ENCODE measurements at regions not wholly inside any gene's neighbourhood (a gene's known extent, or its start where the extent isn't known, plus 50 kb on each side); places are given as distances from the start of the nearest gene placed in this dataset.
A peak's percentile ranks its signal among the peaks of the same experiment; 100 is the strongest.

- DNase-seq: no peak
Measured at GRCh38 chr12:74817499-74817898, 279.9 kb downstream of the ATXN7L3B start.

GRCh38 chr12:74818412-74818811 lies 280.8 kb downstream of the ATXN7L3B start:
- no peak for DNase-seq

DNA sequence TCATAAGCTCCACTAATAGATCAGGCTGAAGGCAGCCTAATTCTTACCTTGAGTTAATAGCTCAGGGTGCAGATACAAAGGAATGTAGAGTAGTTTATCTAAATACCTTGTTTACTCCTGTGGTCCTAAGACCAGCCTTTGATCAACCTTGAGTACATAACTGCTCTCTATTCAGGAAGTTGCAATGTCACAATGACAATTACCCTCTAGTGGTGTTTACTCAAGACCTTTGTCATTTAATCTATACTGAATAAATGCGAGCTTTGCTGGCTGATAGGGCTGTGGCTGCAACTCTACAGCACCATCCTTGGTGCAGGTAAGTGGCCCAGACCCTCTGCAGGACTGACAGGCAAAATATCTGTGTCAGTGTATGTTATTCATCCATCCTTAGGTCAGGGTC lies 282.7 kb downstream of the ATXN7L3B start:
- DNase-seq: no peak

DNA sequence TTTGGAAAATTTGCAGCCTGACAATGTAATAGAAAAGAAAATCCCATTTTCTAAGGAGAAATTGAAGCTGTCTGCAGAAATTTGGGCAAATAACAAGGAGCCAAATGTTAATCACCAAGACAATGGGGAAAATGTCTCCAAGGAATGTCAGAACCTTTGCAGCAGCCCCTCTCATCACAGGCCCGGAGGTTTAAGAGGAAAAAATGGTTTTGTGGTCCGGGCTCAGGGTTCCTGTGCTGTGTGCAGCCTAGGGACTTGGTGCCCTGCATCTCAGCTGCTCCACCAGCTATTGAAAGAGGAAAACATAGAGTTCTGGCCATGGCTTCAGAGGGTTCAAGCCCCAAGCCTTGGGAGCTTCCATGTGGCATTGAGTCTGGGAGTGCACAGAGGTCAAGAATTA lies 298.9 kb downstream of the ATXN7L3B start:
- DNase-seq: no peak

DNA sequence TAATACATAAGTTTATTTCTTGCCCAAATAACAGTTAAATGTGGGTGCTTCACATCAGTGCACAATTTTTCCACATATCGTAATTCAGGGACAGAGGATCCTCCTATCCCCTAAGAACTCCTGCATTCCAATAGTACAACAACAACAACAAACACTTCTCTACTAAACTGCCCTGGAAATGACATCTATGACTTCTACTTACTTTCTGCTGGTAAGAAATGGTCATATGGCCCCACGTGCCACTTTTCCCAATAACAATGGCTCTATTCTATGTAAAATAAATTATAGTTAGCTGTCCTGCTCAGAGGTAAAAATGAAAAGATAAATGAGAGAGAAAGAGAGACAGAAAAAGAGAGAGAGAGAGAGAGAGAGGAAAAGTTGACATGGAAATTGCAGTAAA lies 308.5 kb downstream of the ATXN7L3B start:
- no peak for DNase-seq

DNA sequence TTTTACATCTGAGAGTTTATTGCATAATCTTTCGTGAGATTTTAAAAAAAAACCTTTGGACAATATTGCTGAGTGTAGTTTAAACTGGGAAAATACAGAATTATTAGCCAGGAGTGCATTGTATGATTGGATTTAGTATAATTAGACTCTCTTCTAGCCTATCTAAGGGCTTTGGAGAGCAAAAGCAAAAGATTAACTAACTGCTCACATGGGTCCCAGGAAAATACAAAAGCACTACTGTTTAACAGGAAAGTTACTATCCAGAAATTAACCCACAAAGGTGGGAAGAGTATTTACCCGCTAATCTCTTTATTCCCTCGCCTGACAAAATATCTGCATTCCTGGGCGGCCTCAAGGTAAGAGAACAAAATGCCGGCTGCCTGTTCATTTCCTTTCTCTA lies 309.5 kb downstream of the ATXN7L3B start:
- no peak for DNase-seq

DNA sequence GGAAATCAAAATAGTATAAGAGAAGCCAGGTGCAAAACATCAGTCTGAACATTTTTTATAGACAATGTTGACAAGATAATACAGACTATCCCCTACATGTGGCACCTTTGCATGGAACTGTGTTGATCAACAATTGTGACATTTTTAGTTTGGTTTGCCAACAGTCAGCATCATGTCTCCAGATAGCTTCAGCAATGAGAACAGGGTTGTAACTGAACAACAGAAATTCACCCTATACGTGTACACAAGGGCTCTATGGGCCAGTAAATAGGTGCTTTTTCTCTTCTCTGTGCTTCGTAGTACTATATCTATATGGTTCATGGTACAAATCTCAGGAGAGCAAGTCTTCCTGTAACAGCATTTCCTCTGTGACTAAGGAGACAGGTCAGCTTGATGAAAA lies 310.4 kb downstream of the ATXN7L3B start:
- DNase-seq: no peak

DNA sequence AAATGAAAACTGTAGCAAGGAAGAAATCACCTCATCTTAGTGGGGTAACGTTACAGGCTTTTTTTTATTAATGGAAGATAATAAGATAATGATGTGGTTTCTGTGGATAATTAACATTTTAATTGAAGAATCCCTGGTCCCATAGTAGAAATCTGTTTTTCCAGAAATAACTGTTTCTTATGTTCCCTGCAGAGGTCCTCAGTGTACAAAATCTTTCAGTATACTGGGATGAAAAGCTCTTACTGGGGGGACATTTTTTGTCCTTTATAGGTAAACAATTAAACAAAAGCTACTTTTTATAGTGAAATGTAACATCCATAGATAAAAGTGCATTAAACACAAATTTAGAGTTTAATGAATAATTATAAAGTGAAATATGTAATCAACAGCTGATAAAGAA lies 312.2 kb downstream of the ATXN7L3B start:
- DNase-seq: no peak

- no peak for DNase-seq
Measured at GRCh38 chr12:74871817-74872216, 334.2 kb downstream of the ATXN7L3B start.

DNA sequence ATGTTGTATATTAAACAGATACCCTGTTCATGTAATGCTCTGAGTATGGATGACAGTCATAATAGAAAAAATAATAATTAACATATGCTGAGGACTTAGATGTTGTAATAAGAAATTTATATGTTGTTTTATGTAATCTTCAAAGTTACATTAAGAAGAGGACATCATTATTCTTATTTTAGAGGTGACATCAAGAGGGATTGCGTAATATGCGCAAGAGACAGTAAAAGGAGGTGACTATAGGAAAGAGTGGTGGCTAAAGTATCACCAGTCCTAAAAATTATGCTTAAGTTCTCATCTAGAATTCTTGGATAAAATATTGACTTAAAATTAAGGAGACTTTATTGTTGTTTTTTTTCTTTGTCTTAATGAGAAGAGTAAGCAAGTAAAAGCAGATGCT lies 323.9 kb downstream of the KCNC2 start:
- no peak for DNase-seq

DNA sequence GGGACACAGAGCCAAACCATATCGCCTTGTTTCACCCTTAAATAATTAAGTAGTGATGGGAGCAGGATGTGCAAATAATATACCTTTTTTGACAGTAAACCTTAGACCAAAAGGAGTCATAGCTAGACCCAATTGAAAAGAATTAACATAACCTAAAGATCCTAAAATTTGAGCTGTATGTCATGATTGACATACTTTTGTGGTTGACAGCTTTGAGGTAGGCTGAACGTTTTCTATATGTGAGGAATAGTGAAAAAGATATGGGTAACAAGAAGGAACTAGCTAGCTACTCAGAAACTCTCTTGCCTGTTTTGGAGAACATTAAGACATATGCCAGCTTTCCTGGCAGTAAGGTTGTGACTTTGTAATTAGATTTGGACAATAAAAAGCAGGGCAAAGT lies 320.6 kb downstream of the KCNC2 start:
- no peak for DNase-seq

DNA sequence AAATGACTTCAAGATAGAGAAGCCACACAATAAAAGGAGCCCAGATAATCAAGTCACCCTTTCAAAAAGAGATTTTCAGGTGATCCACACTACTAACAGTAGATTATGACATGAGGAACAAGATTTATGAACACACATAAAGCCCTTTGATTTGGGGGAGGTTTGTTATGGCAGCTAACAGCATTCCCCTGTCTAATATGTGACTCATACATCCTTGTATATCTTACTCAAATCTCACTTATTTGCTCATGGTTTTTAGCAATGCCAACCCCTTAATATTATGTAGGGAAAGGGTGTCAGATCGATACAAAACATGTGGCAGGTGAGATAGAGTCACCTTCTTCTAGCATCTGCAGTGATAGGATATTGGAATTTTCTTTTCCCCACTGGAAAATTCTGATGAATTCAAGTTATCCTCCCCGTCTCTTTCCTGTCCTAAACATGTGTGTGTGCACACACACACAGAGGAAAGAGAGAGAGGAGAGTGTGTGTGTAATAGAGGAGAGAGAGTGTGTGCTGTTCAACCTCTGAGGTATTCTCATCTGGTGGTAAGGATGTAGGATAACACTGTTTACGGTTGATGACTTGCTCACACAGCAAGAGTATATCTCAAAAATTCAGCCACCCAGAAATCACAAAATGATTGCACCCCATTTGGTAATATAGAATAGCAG lies 319.9 kb downstream of the KCNC2 start:
- DNase-seq: peak; percentile 62

- peak; percentile 90 for DNase-seq
Measured at GRCh38 chr12:74890237-74890599, 319.4 kb downstream of the KCNC2 start.

DNA sequence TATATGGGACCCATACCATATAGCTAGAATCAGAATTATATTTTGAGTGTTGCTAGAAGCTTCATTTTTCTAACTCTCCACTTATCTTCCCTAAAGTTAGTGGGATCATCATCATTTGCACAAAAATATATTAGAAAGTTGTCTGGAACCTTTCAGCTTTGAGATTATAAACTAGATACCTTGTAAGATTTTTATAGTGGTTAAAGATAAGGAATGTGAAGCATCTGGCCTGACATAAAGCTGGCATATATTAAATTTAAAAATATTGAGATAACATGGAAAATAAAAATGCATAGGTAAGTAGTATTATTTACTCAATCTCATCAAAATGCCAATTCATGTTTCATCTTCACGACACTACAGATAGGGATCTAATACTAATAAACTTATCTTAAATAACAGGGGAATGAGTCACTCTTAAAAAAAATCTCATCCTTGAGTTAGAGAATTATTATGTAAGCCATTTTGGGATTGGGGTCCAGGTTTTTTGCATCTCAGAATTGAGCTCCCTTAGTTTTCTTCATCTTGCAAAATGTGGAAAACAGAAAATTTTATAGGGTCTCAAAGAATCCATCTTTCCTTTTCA lies 318.5 kb downstream of the KCNC2 start:
- DNase-seq: no peak

DNA sequence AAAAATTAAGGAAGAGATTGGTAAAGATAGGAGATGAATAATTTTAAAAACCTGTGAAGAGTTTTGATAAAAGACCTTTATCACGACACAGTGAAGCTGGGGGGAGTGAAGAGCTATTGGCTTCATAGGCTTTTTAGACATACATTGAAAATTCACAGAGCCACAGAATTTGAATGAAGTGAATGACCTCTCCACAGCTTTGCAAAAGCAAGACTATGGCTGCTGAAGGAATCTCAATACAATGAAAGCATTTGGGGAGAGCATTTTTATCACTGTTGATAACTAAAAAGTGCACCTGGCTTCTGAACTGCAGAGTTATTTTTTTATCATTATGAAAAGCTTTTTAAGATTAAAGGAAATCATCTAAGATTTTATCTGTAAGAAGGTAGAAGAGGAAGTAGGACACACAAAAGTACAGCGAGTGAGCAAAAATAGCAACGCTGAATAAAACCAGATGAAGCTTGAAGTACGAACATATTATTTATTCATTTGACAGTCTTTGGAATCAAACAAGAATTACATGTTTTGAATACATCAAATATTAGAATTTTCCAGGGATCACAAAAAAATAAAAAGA lies 317.5 kb downstream of the KCNC2 start:
- DNase-seq: no peak

DNA sequence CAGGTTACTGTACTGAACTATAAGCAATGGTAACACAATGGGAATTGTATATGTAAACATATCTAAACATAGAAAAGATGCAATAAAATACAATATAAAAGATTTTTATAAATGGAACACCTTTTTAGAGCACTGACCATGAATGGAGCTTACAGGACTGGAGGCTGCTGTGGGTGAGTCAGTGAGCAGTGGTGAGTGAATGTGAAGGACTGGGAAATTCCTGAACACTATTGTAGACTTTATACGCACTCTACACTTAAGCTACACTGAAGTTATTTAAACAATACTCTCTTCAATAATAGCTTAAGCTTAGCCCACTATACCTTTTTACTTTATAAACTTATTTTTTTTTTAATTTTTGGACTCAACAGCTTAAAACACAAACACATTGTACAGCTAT lies 313.5 kb downstream of the KCNC2 start:
- DNase-seq: no peak

- DNase-seq: no peak
Measured at GRCh38 chr12:74897425-74898211, 312.0 kb downstream of the KCNC2 start.

- peak; percentile 30 for DNase-seq
Measured at GRCh38 chr12:74899031-74899829, 310.4 kb downstream of the KCNC2 start.

GRCh38 chr12:74900232-74900631 lies 309.4 kb downstream of the KCNC2 start:
- DNase-seq: no peak

DNA sequence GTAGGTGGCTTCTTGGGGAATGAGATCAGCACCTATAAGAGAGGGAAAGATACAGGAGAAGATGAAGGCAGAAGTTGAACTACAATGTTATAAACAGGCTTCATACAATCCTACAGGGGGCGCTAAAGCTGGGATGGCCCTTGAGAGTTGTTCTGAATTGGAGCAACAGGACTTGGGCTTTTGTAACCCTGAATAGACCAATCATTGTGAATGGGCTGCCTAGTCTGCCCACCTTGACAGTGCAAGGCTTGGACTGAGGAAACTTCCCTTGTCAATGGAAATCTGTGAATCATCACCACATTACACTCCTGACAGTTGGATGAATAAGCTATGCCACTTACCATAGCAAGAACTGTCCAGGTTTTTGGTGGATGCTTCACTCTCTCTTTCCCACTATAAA lies 306.1 kb downstream of the KCNC2 start:
- no peak for DNase-seq

DNA sequence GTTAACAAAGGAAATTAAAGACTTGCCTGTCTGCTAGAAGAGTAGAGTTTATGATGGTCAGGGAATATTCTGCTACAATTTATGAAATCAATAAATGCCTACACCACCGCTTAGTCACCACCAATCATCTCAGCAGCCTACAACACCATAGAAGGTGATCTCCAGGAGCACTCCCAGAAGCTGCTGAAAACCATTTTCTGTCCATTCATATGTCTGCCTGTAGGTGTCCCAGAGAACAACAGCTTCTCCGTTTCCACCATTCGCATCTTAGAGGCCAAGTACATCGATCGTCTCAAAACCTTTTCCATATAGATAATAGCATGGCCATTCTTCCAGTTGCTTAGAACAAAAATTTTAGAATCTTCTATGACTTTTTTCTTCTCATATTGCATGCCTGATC lies 303.4 kb downstream of the KCNC2 start:
- peak; percentile 3 for DNase-seq

- no peak for DNase-seq
Measured at GRCh38 chr12:74910831-74911230, 298.8 kb downstream of the KCNC2 start.

GRCh38 chr12:74914378-74914777 lies 295.3 kb downstream of the KCNC2 start:
- no peak for DNase-seq
